ENCODE measurements at regions not wholly inside any gene's neighbourhood (a gene's known extent, or its start where the extent isn't known, plus 50 kb on each side); places are given as distances from the start of the nearest gene placed in this dataset.
"Not testable (repeated sequence)": the region's sequence is repeated elsewhere in the genome, so short reads cannot be mapped to it uniquely, and the experiment has no call there.

- no peak for TF ChIP-seq CTCF (conservative IDR thresholded peaks at IDR 0.05; ENCODE audit: low read depth, low read length)
- DNase-seq (ENCODE audit: low read depth), result no peak
- no peak overlapping the region for H3K4me3 ChIP-seq (ENCODE audit: low read depth, low read length)
These were observed 66.6 kb upstream of the ZNF184 start for GRCh38 chr6:27539551-27539950.

GRCh38 chr6:27532820-27533538 is 60.1 kb upstream of the ZNF184 start:
- TF ChIP-seq CTCF (conservative IDR thresholded peaks at IDR 0.05; ENCODE audit: low read depth, low read length), result no peak
- peak; percentile 79 for DNase-seq (ENCODE audit: low read depth)

GRCh38 chr6:27531772-27532459 is 59.0 kb upstream of the ZNF184 start:
- TF ChIP-seq CTCF (conservative IDR thresholded peaks at IDR 0.05; ENCODE audit: low read depth, low read length), result no peak
- DNase-seq (ENCODE audit: low read depth), result no peak
- H3K4me3 ChIP-seq (ENCODE audit: low read depth, low read length), result no peak overlapping the region

More at GRCh38 chr6:27532820-27533538, 60.1 kb upstream of the ZNF184 start:
- no peak overlapping the region for H3K4me3 ChIP-seq (ENCODE audit: low read depth, low read length)

GRCh38 chr6:27529796-27530195 is 56.9 kb upstream of the ZNF184 start:
- not testable (repeated sequence) for H3K4me3 ChIP-seq (ENCODE audit: low read depth, low read length); DNase-seq (ENCODE audit: low read depth)

- H3K4me3 ChIP-seq (ENCODE audit: low read depth, low read length), result no peak overlapping the region
- no peak for TF ChIP-seq CTCF (conservative IDR thresholded peaks at IDR 0.05; ENCODE audit: low read depth, low read length)
- no peak for DNase-seq (ENCODE audit: low read depth)
These were observed 55.8 kb upstream of the ZNF184 start for GRCh38 chr6:27528714-27529113.
